ENCODE measurements at regions not wholly inside any gene's neighbourhood (a gene's known extent, or its start where the extent isn't known, plus 50 kb on each side); places are given as distances from the start of the nearest gene placed in this dataset.

GRCh38 chr14:58944343-58944967 is 244.0 kb upstream of the DAAM1 start:
- no peak overlapping the region for H3K4me3 ChIP-seq (ENCODE audit: low read length)
- Mint-ChIP-seq H3K27ac (no peak overlapping the region), H3K4me3 (no peak overlapping the region), H3K27me3 (ENCODE audit: insufficient read depth) (peaks cover 8% of the 10 kb centered on the region), H3K36me3 (ENCODE audit: low read depth) (no peaks in the 10 kb centered on the region), H3K4me1 (no peaks in the 10 kb centered on the region), H3K9me3 (no peaks in the 10 kb centered on the region)
- no peak for DNase-seq
- no peak overlapping the region for H3K27ac ChIP-seq (ENCODE audit: low read depth, low read length)
- TF ChIP-seq CTCF (conservative IDR thresholded peaks at IDR 0.05), result no peak
- H3K36me3 ChIP-seq (ENCODE audit: control insufficient read depth, insufficient read depth, low read length), result no peaks in the 10 kb centered on the region
- no peaks in the 10 kb centered on the region for H3K9me3 ChIP-seq (ENCODE audit: control insufficient read depth, low read length)
- H3K9ac ChIP-seq (ENCODE audit: extremely low read depth, low read length, poor library complexity, severe bottlenecking), result no peak overlapping the region
- no peaks in the 10 kb centered on the region for H3K4me1 ChIP-seq (ENCODE audit: control insufficient read depth, insufficient read depth, low read length)
- 96 to 100% methylated on average over 1 to 6 of the region's 6 CpGs for WGBS, 2 experiments (ENCODE audit: insufficient coverage in 1 of 2, insufficient read length in 1 of 2)
- H3K27me3 ChIP-seq (ENCODE audit: control insufficient read depth, insufficient read depth, low read length, poor library complexity, severe bottlenecking), result no peaks in the 10 kb centered on the region

- TF ChIP-seq CTCF (conservative IDR thresholded peaks at IDR 0.05), result no peak
- H3K36me3 Mint-ChIP-seq (ENCODE audit: low read depth), result no peaks in the 10 kb centered on the region
- no peak overlapping the region for H3K27ac Mint-ChIP-seq
- no peaks in the 10 kb centered on the region for H3K27me3 ChIP-seq (ENCODE audit: control insufficient read depth, insufficient read depth, low read length, poor library complexity, severe bottlenecking)
- no peak overlapping the region for H3K4me3 Mint-ChIP-seq
- H3K27ac ChIP-seq (ENCODE audit: low read depth, low read length), result no peak overlapping the region
- no peaks in the 10 kb centered on the region for H3K36me3 ChIP-seq (ENCODE audit: control insufficient read depth, insufficient read depth, low read length)
- no peak overlapping the region for H3K4me3 ChIP-seq (ENCODE audit: low read length)
- no peaks in the 10 kb centered on the region for H3K4me1 ChIP-seq (ENCODE audit: control insufficient read depth, insufficient read depth, low read length)
- no peak for DNase-seq
- H3K9me3 Mint-ChIP-seq, result no peaks in the 10 kb centered on the region
- no peaks in the 10 kb centered on the region for H3K4me1 Mint-ChIP-seq
- WGBS, 2 experiments (ENCODE audit: insufficient coverage in 1 of 2, insufficient read length in 1 of 2), result 86 to 100% methylated on average over 2 of the region's 2 CpGs
- no peak overlapping the region for H3K9ac ChIP-seq (ENCODE audit: extremely low read depth, low read length, poor library complexity, severe bottlenecking)
- peaks cover 8% of the 10 kb centered on the region for H3K27me3 Mint-ChIP-seq (ENCODE audit: insufficient read depth)
- H3K9me3 ChIP-seq (ENCODE audit: control insufficient read depth, low read length), result peaks cover 1% of the 10 kb centered on the region
Measured at GRCh38 chr14:58944968-58945356, 243.5 kb upstream of the DAAM1 start.

DNA sequence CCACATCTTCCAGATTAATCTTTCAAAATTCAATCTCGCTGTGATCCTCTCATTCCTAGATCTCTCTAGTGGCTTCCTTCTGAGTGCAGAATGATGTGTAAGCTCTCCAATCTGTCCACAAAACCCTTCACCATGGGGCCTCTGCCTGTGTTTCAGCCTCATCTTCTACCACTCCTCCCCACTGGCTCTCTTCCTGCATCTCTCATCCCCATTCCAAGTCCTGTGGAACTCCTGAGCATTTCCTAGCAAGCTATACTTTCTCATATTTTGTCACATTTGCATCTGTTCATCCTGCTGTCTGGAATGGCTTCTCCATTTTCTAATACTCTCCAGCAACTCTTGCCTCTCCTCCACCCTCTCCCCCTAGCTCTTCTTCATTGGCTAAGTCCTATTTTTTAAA is 242.0 kb upstream of the DAAM1 start:
- Mint-ChIP-seq H3K9me3 (peaks cover 7% of the 10 kb centered on the region), H3K4me3 (no peak overlapping the region), H3K27me3 (ENCODE audit: insufficient read depth) (peaks cover 8% of the 10 kb centered on the region), H3K4me1 (no peaks in the 10 kb centered on the region), H3K27ac (no peak overlapping the region), H3K36me3 (ENCODE audit: low read depth) (no peaks in the 10 kb centered on the region)
- Histone ChIP-seq H3K36me3 (ENCODE audit: control insufficient read depth, insufficient read depth, low read length) (no peaks in the 10 kb centered on the region), H3K9ac (ENCODE audit: extremely low read depth, low read length, poor library complexity, severe bottlenecking) (no peak overlapping the region), H3K4me3 (ENCODE audit: low read length) (no peak overlapping the region), H3K9me3 (ENCODE audit: control insufficient read depth, low read length) (peaks cover 15% of the 10 kb centered on the region), H3K4me1 (ENCODE audit: control insufficient read depth, insufficient read depth, low read length) (no peaks in the 10 kb centered on the region), H3K27me3 (ENCODE audit: control insufficient read depth, insufficient read depth, low read length, poor library complexity, severe bottlenecking) (no peaks in the 10 kb centered on the region), H3K27ac (ENCODE audit: low read depth, low read length) (no peak overlapping the region)
- 90% methylated on average over 1 of the region's 1 CpG; no CpG with 5 or more reads in 1 of the 2 experiments for WGBS, 2 experiments (ENCODE audit: insufficient coverage in 1 of 2, insufficient read length in 1 of 2)
- no peak for TF ChIP-seq CTCF (conservative IDR thresholded peaks at IDR 0.05)
- no peak for DNase-seq

Measured in endodermal cell (in vitro differentiated cells).